ENCODE measurements at regions not wholly inside any gene's neighbourhood (a gene's known extent, or its start where the extent isn't known, plus 50 kb on each side); places are given as distances from the start of the nearest gene placed in this dataset.

DNA sequence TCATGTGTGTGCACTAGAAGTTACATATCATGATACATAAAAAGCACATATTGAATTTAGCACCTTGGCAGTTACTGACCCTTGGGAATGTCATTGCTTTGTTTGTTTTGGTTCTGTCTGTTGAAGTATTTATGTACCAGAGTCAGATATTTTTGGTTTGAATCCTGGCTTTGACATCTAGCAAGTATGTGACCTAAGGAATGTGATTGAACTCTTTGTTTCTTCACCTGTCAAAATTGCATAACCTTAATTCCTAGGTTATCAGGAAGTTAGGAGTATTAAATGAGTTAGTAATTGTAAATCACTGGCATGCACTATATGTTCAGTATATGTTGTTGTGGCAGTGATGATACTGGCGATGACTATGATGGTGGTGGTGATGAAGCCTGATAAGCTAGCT, 1003.5 kb upstream of the NRXN1 start:
- TF ChIP-seq EZH2phosphoT487 (IDR thresholded peaks at IDR 0.05; ENCODE audit: borderline replicate concordance, low read length): no peak
- TF ChIP-seq, protein P1, sequence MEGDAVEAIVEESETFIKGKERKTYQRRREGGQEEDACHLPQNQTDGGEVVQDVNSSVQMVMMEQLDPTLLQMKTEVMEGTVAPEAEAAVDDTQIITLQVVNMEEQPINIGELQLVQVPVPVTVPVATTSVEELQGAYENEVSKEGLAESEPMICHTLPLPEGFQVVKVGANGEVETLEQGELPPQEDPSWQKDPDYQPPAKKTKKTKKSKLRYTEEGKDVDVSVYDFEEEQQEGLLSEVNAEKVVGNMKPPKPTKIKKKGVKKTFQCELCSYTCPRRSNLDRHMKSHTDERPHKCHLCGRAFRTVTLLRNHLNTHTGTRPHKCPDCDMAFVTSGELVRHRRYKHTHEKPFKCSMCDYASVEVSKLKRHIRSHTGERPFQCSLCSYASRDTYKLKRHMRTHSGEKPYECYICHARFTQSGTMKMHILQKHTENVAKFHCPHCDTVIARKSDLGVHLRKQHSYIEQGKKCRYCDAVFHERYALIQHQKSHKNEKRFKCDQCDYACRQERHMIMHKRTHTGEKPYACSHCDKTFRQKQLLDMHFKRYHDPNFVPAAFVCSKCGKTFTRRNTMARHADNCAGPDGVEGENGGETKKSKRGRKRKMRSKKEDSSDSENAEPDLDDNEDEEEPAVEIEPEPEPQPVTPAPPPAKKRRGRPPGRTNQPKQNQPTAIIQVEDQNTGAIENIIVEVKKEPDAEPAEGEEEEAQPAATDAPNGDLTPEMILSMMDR (IDR thresholded peaks at IDR 0.05; ENCODE audit: low read depth, low read length, poor library complexity, severe bottlenecking): no peak

Measured in DOHH2 (cell line).